Stimulated activated CD4-positive, alpha-beta T cell treated with anti-CD3 and anti-CD28 coated beads, Interleukin-15, amount 100 ng/mL, for 48 hours (primary cell): ENCODE measurements at regions not wholly inside any gene's neighbourhood (a gene's known extent, or its start where the extent isn't known, plus 50 kb on each side); places are given as distances from the start of the nearest gene placed in this dataset.
"Not testable (repeated sequence)": the region's sequence is repeated elsewhere in the genome, so short reads cannot be mapped to it uniquely, and the experiment has no call there.

Experiments used
- DNase-seq, 2 donors: peaks; one replicate each; pipeline ENCODE4 v3.0.0-alpha.2; 2020; ENCODE audit warnings: low read depth in 2 of 2

- not testable (repeated sequence) for DNase-seq
Measured at GRCh38 chr11:79606461-79606860, 165.6 kb upstream of the TENM4 start.

DNA sequence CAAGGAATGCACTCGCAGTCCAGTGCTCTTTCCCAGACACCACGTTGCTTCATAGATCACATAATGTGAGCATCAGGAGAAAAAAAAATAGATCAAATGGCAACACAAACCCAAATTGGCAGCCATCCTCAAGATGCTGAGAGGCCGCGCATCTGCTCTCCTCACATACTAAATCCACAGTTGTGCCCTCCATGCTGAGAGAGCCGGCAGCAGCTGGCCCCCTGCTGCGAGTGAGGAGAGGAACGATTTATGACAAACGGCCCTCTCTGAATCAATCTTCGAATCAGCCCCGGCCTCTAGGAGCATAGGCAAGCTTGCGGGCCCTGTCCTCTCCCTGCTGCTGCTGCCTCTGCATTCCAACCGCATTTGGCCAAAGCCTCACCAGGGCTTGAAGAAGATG, 159.9 kb upstream of the TENM4 start:
- DNase-seq: no peak

- DNase-seq: no peak
Measured at GRCh38 chr11:79594834-79595233, 154.0 kb upstream of the TENM4 start.

DNA sequence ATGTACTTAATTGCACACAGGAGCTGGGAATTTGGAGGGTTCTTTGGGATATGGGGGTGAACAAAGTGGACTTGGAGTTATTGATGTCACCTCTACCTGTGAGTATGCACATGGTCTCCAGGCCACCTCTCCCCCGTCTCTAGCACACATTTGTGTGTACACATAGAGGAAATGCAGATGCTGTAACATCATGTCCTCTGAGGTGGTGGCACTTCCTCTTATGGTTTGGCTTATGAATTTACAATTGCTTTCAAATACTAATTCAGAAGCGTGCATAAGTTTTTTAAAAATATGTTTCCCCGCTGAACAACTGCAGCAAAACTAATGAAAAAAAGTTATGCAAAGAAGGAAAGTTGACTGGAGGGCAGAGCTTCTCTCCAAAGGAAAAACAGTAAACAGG, 152.0 kb upstream of the TENM4 start:
- DNase-seq: no peak

GRCh38 chr11:79592406-79592805, 151.6 kb upstream of the TENM4 start:
- no peak for DNase-seq

GRCh38 chr11:79582434-79582833, 141.6 kb upstream of the TENM4 start:
- DNase-seq: no peak

DNA sequence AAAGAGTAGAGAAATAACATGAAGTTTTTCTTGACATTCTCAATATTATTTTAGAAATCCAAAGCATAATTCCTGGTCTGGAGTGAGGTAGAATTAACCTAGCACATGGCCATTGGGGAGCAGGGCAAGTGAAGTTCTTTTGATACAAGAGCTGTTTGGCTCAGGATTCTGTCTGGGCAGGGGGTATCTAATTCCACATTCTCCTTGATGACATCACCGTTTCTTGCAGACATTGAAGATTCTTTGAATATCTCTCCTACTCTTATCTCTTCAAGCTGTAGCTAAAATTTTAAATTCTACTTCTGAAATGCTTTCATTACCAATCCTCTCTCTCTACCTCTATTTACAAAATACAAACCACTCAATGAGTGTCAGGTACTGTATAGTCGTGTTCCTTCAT, 138.2 kb upstream of the TENM4 start:
- no peak for DNase-seq

GRCh38 chr11:79578116-79578515, 137.3 kb upstream of the TENM4 start:
- DNase-seq: no peak

DNA sequence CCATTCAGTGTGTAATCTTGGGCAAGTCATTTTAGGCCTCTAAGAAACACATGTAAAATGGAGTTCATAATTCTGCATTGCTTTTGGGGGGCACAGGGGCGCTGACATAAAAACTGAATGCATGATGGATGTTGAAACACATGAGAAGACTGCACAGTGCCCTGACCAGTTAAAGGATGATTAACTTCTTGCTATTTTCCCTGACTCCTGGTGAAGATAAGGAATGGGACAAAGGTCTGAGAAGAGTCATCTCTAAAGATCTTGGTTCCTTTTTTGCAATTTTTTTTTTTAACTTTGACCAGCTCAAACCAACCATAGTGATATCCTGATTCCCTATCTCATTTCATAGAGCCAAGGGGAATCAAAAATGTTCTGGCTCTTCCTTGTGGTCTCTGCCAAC, 134.9 kb upstream of the TENM4 start:
- DNase-seq: no peak

GRCh38 chr11:79570104-79570503, 129.3 kb upstream of the TENM4 start:
- no peak for DNase-seq

DNA sequence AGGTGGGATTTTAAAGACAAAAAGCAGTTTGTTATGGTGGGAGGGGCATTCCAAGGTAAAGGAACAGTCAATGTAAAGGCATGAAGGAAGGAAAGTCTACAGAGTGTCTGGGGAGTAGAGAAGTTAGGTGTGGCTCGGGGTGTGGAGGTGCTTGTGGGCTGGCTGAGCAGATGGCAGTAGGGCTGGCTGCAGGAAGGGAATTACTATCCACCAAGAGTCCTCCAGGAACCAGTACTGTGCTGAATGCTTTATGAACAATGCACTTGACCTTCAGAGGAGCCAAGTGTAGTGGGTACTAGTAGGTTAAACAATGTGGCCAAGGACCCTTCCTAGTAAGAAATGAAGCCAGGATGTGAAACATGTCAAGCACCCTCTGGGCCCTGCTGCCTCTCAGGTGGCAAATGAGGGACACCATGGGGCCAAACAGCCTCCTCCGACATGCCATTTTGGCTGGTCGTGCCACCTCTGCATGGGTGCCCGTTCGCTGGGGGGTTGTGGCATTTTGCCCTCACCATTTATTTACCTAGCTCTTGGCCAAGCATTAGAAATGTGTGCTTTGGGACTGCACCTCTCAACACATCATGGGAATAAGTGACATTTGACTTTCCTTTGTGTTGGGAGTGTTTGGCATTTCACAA, 123.6 kb upstream of the TENM4 start:
- no peak for DNase-seq

- DNase-seq: no peak
Measured at GRCh38 chr11:79561496-79561895, 120.7 kb upstream of the TENM4 start.

GRCh38 chr11:79550809-79551208, 110.0 kb upstream of the TENM4 start:
- DNase-seq: no peak

DNA sequence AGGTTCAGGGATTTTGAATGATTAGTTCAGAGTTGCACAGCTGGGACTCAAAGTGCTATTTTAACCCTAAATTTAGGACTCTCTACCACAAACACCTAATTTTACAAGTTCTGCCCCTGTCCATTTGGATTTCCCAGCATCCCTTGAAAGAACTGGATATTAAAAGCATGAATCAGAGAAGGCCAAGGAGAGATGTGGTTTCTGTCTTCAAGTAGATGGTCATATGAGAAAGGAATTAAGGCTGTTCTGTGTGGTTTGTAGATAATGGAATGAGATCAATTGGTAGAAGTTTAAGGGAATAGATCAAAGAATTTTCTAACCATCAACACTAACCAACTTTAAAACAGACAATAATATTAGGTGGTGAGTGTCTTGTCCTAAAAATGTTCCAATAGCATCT, 106.4 kb upstream of the TENM4 start:
- no peak for DNase-seq

GRCh38 chr11:79546351-79546750, 105.5 kb upstream of the TENM4 start:
- no peak for DNase-seq

- no peak for DNase-seq
Measured at GRCh38 chr11:79544361-79544760, 103.5 kb upstream of the TENM4 start.

GRCh38 chr11:79543101-79543500, 102.3 kb upstream of the TENM4 start:
- no peak for DNase-seq

DNA sequence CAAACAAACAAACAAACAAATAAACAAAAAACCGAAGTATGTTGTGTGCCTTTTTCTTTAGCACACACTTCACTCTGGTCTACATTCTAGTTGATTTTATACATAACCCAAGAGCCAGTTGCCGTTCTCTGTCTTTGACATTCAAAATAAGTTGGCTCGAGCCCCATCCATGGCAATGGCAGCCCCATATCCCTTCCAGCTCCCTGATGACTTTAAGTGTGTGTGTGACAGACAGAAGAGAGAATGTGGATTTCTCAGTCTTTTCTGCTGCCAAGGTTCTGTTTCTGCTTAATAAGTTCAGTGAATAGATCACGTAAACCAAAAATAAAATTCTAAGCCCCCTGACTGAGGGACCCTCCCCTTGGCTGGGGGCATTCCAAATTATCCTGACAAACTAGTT, 100.6 kb upstream of the TENM4 start:
- DNase-seq: no peak

- no peak for DNase-seq
Measured at GRCh38 chr11:79538775-79539174, 97.9 kb upstream of the TENM4 start.

DNA sequence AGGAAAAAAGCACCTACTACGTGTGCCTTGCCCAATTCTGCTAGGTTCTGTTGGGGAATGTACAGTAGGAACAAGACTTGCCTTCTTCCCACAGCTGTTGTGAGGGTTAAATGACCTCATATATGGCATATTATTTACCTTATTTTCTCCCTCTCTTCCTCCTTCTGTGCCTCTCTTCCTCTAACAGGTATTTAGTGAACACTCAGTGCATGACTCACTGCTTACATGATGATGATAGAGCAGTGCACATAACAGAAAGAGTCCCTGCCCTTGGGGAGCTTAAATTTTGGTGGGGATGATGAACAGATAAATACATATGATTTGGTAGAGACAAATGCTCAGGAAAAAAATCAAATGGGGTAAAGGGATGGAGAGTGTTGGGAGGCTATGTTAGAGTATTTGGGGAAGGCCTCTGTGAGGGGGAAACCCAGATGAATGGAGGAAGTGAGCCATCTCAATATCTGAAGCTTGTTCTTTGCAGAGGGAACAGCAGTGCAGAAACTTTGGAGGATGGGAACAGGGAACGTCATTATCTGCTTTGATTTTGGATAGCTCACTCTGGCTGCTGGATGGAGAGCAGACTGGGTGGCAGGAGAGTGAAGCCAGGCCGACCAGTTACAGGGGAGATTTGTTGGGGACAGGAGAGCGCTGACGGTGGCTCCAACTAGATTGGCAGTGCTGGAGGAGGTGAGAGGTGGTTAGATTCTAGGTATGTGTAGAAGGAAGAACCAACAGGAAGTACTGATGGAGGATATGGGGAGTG, 95.5 kb upstream of the TENM4 start:
- no peak for DNase-seq

- no peak for DNase-seq
Measured at GRCh38 chr11:79535606-79536005, 94.8 kb upstream of the TENM4 start.

GRCh38 chr11:79525257-79525656, 84.4 kb upstream of the TENM4 start:
- DNase-seq: no peak

GRCh38 chr11:79522626-79523025, 81.8 kb upstream of the TENM4 start:
- DNase-seq: no peak

GRCh38 chr11:79520086-79520485, 79.3 kb upstream of the TENM4 start:
- DNase-seq: no peak
